Stomach (tissue), 4 donors: ENCODE measurements at regions not wholly inside any gene's neighbourhood (a gene's known extent, or its start where the extent isn't known, plus 50 kb on each side); places are given as distances from the start of the nearest gene placed in this dataset.

Experiments used
- CTCF ChIP-seq, 7 experiments: fragments of 450-650 bp in 4 of 7; fragments of 200-600 bp in 3 of 7; sonication (generic) in 3 of 7; IDR thresholded peaks; one replicate each; pipeline ENCODE4 v1.5.1; 2016 to 2019; ENCODE audit warnings: antibody characterized with exemption in 7 of 7, control low read depth in 2 of 7, mild to moderate bottlenecking in 1 of 7
- EP300 ChIP-seq: sonication (generic); formaldehyde crosslinking; IDR thresholded peaks from one replicate; pipeline ENCODE4 v1.6.1; 2017; ENCODE audit warnings: antibody characterized with exemption
- POLR2A ChIP-seq, 4 donors: fragments of 450-650 bp; IDR thresholded peaks; one replicate each; pipeline ENCODE4 v1.6.1; 2016; ENCODE audit warnings: antibody characterized with exemption in 4 of 4, control low read depth in 2 of 4, mild to moderate bottlenecking in 1 of 4, moderate library complexity in 1 of 4
- POLR2AphosphoS5 ChIP-seq, 3 donors: sonication (generic); formaldehyde crosslinking; IDR thresholded peaks; one replicate each; pipeline ENCODE4 v1.6.1; 2016; ENCODE audit warnings: antibody characterized with exemption in 3 of 3

GRCh38 chr4:10283761-10284160 is 167.2 kb upstream of the WDR1 start:
- TF ChIP-seq CTCF (IDR thresholded peaks at IDR 0.05) (no peak), POLR2AphosphoS5 (IDR thresholded peaks at IDR 0.05) (no peak), POLR2A (IDR thresholded peaks at IDR 0.05) (no peak), EP300 (no peak)
